ENCODE measurements at regions not wholly inside any gene's neighbourhood (a gene's known extent, or its start where the extent isn't known, plus 50 kb on each side); places are given as distances from the start of the nearest gene placed in this dataset.
A peak's percentile ranks its signal among the peaks of the same experiment; 100 is the strongest.
"Not testable (repeated sequence)": the region's sequence is repeated elsewhere in the genome, so short reads cannot be mapped to it uniquely, and the experiment has no call there.

DNA sequence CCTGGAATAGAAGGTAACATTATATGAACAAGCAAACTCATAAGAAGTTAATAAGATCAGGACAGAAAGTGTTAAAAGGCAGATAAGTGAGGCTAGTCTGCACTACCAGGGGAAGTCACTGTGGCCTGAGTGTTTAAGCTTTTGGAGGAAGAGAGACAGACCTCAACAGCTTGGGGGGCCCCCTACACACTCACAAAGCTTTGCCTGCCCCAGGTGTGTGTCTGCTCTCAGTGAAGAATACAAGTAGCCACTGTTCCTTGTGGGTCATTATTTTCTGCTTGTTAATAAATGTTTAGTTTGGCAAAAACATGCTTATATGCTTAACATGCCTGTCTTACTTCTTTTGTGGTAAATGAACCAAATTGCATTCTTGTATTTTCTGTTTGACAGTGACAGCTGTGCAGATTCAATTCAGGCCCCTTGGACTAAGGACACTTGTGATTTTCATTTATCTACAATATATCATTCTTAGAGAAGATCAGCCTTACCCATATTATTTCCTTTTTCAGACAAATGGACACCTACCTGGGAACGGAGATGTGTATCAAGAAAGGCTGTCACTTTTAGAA, 50.7 kb upstream of the C12orf71 start:
- DNase-seq = no peak

GRCh38 chr12:27140478-27140969, 58.1 kb upstream of the C12orf71 start:
- no peak for DNase-seq

DNA sequence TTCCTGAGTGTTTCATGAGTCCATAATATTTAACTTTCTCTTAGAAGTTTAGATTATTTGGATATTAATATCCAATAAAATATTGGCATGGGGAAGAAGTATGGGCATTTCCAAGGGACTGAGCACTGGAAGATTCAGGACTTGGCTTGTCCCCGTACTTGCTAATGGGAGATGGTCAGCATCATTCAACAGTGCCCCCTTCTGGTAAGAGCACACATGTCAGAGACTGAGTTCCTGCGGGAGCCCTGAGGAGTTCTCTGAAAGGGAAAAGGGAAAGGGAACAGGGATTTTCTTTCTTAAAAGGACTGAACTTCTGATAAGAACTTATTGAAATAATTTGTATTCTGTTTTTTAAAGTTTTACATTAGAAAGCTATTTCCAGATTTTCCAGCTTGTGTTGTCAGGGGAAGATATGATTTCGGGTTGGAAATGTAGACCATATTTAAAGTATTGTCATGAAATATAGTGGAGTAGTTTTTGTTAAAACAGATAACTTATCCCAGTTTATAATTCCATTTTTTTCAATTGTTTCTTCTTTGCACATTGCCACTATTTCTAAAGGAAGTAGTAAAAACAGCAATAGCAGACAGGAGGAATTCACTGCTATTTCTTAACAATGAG, 59.8 kb upstream of the C12orf71 start:
- DNase-seq = peak; percentile 49

DNA sequence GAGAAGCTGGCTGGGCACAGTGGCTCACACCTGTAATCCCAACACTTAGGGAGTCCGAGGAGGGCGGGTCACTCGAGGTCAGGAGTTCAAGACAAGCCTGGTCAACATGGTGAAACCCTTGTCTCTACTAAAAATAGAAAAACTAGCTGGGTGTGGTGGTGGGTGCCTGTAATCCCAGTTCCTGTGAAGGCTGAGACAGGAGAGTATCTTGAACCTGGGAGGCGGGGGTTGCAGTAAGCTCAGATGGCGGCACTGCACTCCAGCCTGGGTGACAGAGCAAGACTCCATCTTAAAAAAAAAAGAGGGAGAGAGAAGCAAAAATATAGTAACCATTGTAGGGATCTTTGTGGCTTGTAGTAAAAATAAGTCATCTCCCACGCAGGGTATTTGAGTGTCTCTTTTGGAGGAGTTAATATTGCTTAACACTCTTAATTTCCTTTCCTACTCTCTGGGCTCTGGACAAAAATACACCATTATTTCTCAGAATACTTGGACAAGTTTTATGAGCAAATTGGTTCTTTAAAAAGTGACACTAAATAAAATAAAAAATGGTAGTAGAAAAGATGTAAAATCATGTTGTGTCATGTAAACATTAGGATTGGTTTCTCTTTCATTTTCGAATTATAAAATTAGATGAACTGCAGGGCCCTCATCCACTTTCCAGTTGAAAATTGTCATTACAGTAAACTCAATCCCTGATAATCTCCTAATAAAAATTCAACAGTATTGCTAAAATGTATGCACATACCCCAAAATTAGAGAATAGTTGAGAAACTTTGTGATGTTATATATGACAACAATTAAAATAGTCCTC, 61.1 kb upstream of the C12orf71 start:
- no peak for DNase-seq

- not testable (repeated sequence) for DNase-seq
Measured at GRCh38 chr12:27145725-27146124, 63.3 kb upstream of the C12orf71 start.

DNA sequence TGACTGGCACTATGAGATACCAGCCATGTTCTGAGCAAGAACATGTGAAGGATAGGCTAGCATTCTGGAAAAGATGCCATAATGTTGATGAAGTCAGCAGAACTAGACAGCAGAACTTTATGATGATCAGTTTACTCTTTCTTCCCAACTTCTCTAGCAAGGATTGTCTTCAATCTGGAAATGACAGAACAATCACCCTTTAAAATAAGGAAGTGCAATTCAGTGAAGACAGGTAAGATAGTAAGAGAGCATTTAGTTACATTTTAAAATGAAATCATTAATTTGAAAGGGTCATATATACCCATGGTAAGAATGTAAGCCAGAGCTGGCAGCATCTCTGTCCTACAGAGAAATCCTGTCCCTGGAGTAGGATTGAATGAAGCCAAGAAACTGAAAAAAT, 66.0 kb upstream of the C12orf71 start:
- no peak for DNase-seq

DNA sequence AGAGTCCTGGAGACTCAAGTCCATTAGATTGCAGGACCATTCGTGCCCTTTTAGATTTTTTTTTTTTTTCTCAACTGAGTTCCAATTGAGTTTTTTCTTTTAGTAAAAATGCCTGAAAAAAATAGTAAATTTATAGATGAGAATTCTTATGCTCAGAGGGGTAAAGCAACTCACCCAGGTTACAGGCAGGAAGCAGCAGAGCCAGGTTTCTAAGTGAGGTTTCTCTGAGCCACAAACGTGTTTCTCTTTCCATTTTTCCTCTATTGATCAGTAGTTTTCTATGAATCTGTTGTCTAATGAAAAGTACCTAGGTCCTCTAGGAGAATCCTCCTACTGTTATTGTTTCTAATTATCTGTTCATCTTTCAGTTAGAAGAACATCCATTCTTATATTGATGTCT, 66.4 kb upstream of the C12orf71 start:
- no peak for DNase-seq

GRCh38 chr12:27151479-27151878, 69.1 kb upstream of the C12orf71 start:
- DNase-seq = no peak

DNA sequence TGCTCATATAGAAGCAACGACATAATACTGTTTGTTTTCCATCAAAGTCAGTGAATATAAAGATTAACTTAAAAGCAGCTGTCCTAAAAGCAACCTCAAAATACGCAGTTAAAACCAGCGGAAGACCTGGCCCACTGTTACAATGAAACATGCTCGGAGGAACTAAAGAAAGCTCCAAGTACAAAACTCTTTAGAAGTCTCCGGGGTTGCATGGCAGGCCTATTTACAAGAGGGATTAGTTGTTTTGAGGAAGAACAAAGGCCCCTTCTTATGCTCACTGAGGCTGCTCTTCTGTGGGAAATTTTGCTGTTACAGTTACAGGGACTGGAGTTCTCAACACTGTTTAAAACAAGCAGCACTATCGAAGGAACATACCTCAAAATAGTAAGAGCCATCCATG, 75.9 kb upstream of the C12orf71 start:
- no peak for DNase-seq

GRCh38 chr12:27161458-27162228, 79.3 kb upstream of the C12orf71 start:
- no peak for DNase-seq

DNA sequence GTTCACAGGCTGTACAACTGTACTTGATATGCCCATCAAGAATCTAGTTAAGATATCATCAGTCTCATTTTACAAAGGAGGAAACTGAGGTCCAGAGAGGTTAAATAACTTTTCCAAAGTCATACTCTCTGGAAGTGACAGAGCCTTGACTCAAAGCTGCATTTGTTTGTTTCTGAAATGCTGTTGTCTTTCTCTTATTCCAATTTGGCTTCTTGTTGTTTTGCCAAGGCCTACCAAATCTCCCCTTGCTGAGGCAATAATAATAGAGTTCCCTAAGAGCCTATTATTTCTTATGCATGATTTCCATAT, 79.8 kb upstream of the C12orf71 start:
- DNase-seq = no peak

- DNase-seq = no peak
Measured at GRCh38 chr12:27163048-27163715, 80.8 kb upstream of the C12orf71 start.

GRCh38 chr12:27163894-27164293, 80.2 kb upstream of the STK38L start:
- no peak for DNase-seq

- no peak for DNase-seq
Measured at GRCh38 chr12:27164330-27165040, 79.6 kb upstream of the STK38L start.

DNA sequence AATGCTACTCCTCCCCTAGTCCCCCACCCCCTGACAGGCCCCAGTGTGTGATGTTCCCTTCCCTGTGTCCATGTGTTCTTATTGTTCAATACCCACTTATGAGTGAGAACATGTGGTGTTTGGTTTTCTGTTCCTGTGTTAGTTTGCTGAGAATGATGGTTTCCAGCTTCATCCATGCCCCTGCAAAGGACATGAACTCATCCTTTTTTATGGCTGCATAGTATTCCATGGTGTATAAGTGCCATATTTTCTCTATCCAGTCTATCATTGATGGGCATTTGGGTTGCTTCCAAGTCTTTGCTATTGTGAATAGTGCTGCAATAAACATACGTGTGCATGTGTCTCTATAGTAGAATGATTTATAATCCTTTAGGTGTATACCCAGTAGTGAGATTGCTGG, 78.1 kb upstream of the STK38L start:
- not testable (repeated sequence) for DNase-seq

DNA sequence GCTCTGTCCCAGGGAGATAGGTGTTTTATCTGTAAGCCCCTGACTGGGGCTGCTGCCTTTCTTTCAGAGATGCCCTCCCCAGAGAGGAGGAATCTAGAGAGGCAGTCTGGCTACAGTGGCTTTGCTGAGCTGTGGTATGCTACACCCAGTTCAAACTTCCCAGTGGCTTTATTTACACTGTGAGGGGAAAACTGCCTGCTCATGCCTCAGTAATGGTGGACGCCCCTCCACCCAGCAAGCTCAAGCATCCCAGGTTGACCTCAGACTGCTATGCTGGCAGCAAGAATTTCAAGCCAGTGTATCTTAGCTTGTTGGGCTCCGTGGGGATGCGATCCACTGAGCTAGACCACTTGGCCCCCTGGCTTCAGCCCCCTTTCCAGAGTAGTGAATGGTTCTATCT, 72.6 kb upstream of the STK38L start:
- not testable (repeated sequence) for DNase-seq

- DNase-seq = peak; percentile 53
Measured at GRCh38 chr12:27176765-27177164, 67.3 kb upstream of the STK38L start.

- no peak for DNase-seq
Measured at GRCh38 chr12:27177706-27178105, 66.4 kb upstream of the STK38L start.

DNA sequence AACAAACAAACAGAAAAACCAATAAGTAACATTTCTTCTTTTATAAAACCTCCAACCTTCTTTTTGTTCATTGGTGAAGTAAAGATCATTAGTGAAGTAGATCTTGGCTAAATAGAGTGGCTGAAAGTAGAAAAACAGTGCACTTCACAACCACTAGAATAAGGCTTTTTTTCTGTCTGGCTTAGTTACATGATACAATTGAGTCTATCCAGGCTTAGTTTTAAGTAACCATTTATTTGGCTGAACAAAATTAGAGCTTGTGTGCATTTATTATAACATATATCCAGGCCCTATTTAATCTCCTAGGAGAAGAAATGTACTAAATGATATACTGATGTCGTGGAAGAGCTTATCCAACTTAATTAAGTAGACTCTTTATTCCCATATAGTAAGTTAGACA, 65.8 kb upstream of the STK38L start:
- no peak for DNase-seq

DNA sequence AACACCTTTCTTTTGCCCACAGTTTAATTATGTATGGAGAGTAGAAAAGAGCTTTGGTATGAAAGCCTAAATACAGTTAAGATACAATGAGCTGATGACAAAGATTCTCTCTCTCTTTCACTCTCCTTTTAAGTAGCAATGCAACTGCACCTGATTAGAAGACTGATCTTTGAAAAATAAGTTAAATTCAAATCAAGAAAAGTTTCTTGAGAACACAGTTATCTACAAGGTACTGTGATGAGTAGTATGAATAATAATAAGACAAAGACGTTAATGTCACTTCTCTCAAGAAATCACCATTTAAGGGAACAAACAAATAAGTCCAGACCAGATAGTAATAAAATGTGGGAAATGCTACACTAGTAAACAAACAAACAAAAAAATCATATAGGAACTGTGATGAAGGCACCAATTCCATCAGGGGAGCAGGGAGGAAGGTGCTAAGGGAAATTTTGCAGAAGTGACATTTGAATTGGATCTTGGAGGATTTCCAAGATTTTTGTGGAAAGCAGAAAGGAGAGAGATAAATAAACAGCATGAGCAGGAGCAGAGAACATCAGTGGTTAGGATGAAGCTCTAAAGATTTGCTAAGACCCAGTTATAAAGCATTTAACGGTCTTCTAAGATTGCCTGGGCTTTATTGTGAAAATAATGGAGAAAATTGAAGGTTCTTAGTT, 65.2 kb upstream of the STK38L start:
- DNase-seq = no peak

DNA sequence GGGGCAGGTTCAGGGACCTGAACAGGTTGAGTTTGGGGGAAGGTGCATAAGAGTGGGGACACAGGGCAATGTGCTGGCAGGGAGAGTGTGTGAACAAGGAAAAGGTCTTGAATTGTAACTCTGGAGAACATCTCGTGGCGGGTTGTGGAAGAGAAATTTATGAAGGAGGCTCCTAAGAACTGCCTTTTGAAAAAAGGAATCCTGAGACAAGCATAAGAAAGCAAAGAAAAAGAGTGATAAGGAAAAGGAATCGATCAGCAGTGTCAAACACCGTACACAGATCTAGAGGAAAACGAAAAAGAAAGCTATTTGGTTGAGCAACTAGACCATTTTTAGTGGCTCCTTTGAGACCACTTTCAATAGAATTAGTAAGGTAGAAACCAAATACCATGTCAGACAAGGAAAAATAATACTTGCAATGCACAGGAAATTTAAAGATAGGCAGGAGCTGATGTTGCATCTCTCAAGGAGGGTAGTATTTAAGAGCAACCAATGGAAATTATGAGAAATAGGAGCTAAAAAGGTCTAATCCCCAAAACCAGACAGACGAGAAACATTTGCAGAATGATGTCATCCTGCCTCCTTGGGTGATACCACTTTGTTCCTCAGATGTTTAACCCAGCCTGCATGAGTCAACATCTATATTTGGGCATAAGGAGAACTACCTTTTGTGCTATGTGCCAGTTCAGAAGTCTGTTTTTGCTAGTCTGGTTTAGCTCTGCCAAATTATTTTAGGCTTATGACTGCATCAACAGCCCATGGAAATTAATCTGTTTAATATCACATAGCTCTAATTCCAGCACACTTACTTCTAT, 64.5 kb upstream of the STK38L start:
- peak; percentile 47 for DNase-seq
